HEK293 (cell line): ENCODE measurements at regions not wholly inside any gene's neighbourhood (a gene's known extent, or its start where the extent isn't known, plus 50 kb on each side); places are given as distances from the start of the nearest gene placed in this dataset.

Source experiments
- CTCF ChIA-PET: fragments of 350-600 bp; formaldehyde crosslinking; extraction: SDS; loops from one replicate; lab custom pipeline; 2021; ENCODE audit warnings: antibody characterized with exemption; lab: Yijun Ruan, JAX
- POLR2A ChIA-PET: fragments of 300-600 bp; formaldehyde crosslinking; extraction: SDS; loops from one replicate; lab custom pipeline; 2020; ENCODE audit warnings: antibody characterized with exemption, inconsistent platforms; lab: Yijun Ruan, JAX
- H3K27ac ChIP-seq: fragments of 200-500 bp; sonication (Bioruptor generic); 2 replicates; pipeline ENCODE4 v1.5.1; 2014; ENCODE audit warnings: low read depth, low read length, control low read depth, inconsistent platforms; ENCODE audit errors: extremely low read depth
- H3K36me3 ChIP-seq, 2 experiments: fragments of 200-500 bp in 1 of 2; sonication (Bioruptor generic) in 1 of 2; 1 replicate in 1 of 2; 2 replicates in 1 of 2; pipeline ENCODE4 v1.5.1; 2014 to 2017; ENCODE audit warnings: inconsistent platforms in 2 of 2, low read length in 2 of 2; ENCODE audit not compliant: control insufficient read depth in 2 of 2, insufficient read depth in 1 of 2
- H3K4me1 ChIP-seq: fragments of 200-500 bp; sonication (Bioruptor generic); 2 replicates; pipeline ENCODE4 v1.5.1; 2014; ENCODE audit warnings: mild to moderate bottlenecking, low read length, inconsistent platforms; ENCODE audit not compliant: control insufficient read depth, insufficient read depth
- H3K4me3 ChIP-seq: 2 replicates; pipeline ENCODE4 v1.5.1; 2011; ENCODE audit warnings: low read depth, mild to moderate bottlenecking, control low read depth, low read length, moderate library complexity
- H3K9me3 ChIP-seq: fragments of 200-500 bp; sonication (Bioruptor generic); 2 replicates; pipeline ENCODE4 v1.5.1; 2014; ENCODE audit warnings: low read depth, low read length, inconsistent platforms; ENCODE audit not compliant: control insufficient read depth, insufficient read depth
- GLIS2 ChIP-seq: fragments of 450-650 bp; formaldehyde crosslinking; IDR thresholded peaks from 2 replicates; pipeline ENCODE4 v1.5.1; 2016; ENCODE audit warnings: missing biosample characterization, missing genetic modification characterization
- KLF9 ChIP-seq: fragments of 450-650 bp; formaldehyde crosslinking; IDR thresholded peaks from 2 replicates; pipeline ENCODE4 v1.5.1; 2016; ENCODE audit warnings: missing biosample characterization, missing genetic modification characterization, low read depth
- PATZ1 ChIP-seq: fragments of 450-650 bp; formaldehyde crosslinking; IDR thresholded peaks from 2 replicates; pipeline ENCODE4 v1.5.1; 2016; ENCODE audit warnings: missing biosample characterization, missing genetic modification characterization
- SP3 ChIP-seq: fragments of 450-650 bp; formaldehyde crosslinking; IDR thresholded peaks from 2 replicates; pipeline ENCODE4 v1.5.1; 2016; ENCODE audit warnings: missing biosample characterization, missing genetic modification characterization
- TCF7L2 ChIP-seq: IDR thresholded peaks from 2 replicates; pipeline ENCODE4 v1.6.1; 2011; ENCODE audit warnings: low read depth, mild to moderate bottlenecking, inconsistent platforms, low read length, moderate library complexity, borderline replicate concordance
- TSHZ1 ChIP-seq: fragments of 450-650 bp; formaldehyde crosslinking; IDR thresholded peaks from 2 replicates; pipeline ENCODE4 v1.5.1; 2016; ENCODE audit warnings: missing biosample characterization, missing genetic modification characterization, borderline replicate concordance
- ZBTB11 ChIP-seq: fragments of 450-650 bp; formaldehyde crosslinking; conservative IDR thresholded peaks from 2 replicates; pipeline ENCODE4 v1.5.1; 2016; ENCODE audit warnings: low read depth, missing biosample characterization, missing genetic modification characterization
- ZFP3 ChIP-seq: fragments of 450-650 bp; formaldehyde crosslinking; IDR thresholded peaks from 2 replicates; pipeline ENCODE4 v1.5.1; 2016; ENCODE audit warnings: low read depth, missing biosample characterization, missing genetic modification characterization
- ZFP41 ChIP-seq: fragments of 450-650 bp; formaldehyde crosslinking; IDR thresholded peaks from 2 replicates; pipeline ENCODE4 v1.5.1; 2016; ENCODE audit warnings: missing biosample characterization, missing genetic modification characterization, borderline replicate concordance
- ZNF121 ChIP-seq: fragments of 450-650 bp; formaldehyde crosslinking; IDR thresholded peaks from 2 replicates; pipeline ENCODE4 v1.5.1; 2016; ENCODE audit warnings: missing biosample characterization, missing genetic modification characterization
- ZNF175 ChIP-seq: fragments of 450-650 bp; formaldehyde crosslinking; IDR thresholded peaks from 2 replicates; pipeline ENCODE4 v1.5.1; 2016; ENCODE audit warnings: missing biosample characterization, missing genetic modification characterization
- ZNF274 ChIP-seq, 2 experiments: fragments of 200-500 bp in 1 of 2; fragments of 450-650 bp in 1 of 2; sonication (Bioruptor generic) in 1 of 2; formaldehyde crosslinking in 1 of 2; IDR thresholded peaks; 2 replicates each; pipeline versions ENCODE4 v1.5.1 to v1.6.1; 2014 to 2016; ENCODE audit warnings: borderline replicate concordance in 1 of 2, inconsistent platforms in 1 of 2, low read length in 1 of 2, missing biosample characterization in 1 of 2, missing genetic modification characterization in 1 of 2
- ZNF37A ChIP-seq: fragments of 450-650 bp; IDR thresholded peaks from 2 replicates; pipeline ENCODE4 v1.5.1; 2018; ENCODE audit warnings: missing biosample characterization, missing genetic modification characterization
- ZNF433 ChIP-seq: fragments of 450-650 bp; formaldehyde crosslinking; IDR thresholded peaks from 2 replicates; pipeline ENCODE4 v1.5.1; 2016; ENCODE audit warnings: missing biosample characterization, missing genetic modification characterization, low read depth
- ZNF529 ChIP-seq: fragments of 450-650 bp; formaldehyde crosslinking; IDR thresholded peaks from 2 replicates; pipeline ENCODE4 v1.5.1; 2017; ENCODE audit warnings: missing genetic modification characterization, missing biosample characterization; ENCODE audit not compliant: insufficient replicate concordance
- ZNF549 ChIP-seq: fragments of 450-650 bp; IDR thresholded peaks from 2 replicates; pipeline ENCODE4 v1.5.1; 2018; ENCODE audit warnings: missing biosample characterization, missing genetic modification characterization, mild to moderate bottlenecking, inconsistent platforms, moderate library complexity
- ZNF624 ChIP-seq: fragments of 450-650 bp; formaldehyde crosslinking; IDR thresholded peaks from 2 replicates; pipeline ENCODE4 v1.5.1; 2017; ENCODE audit warnings: missing biosample characterization, missing genetic modification characterization
- ZNF654 ChIP-seq: fragments of 450-650 bp; formaldehyde crosslinking; IDR thresholded peaks from 2 replicates; pipeline ENCODE4 v1.5.1; 2016; ENCODE audit warnings: low read depth, missing biosample characterization, missing genetic modification characterization
- ZNF707 ChIP-seq: fragments of 450-650 bp; formaldehyde crosslinking; IDR thresholded peaks from 2 replicates; pipeline ENCODE4 v1.5.1; 2016; ENCODE audit warnings: missing biosample characterization, missing genetic modification characterization
- ZNF843 ChIP-seq: fragments of 450-650 bp; formaldehyde crosslinking; IDR thresholded peaks from 2 replicates; pipeline ENCODE4 v1.5.1; 2016; ENCODE audit warnings: missing biosample characterization, missing genetic modification characterization
- ZSCAN30 ChIP-seq: fragments of 450-650 bp; IDR thresholded peaks from 2 replicates; pipeline ENCODE4 v1.5.1; 2018; ENCODE audit warnings: missing biosample characterization, mild to moderate bottlenecking, missing genetic modification characterization, moderate library complexity
- TF ChIP-seq, protein P1 (sequence below): fragments of 450-650 bp; formaldehyde crosslinking; IDR thresholded peaks from 2 replicates; pipeline ENCODE4 v1.5.1; 2016; ENCODE audit warnings: missing biosample characterization, missing genetic modification characterization

- Histone ChIP-seq H3K9me3 (no peaks in the 10 kb centered on the region), H3K27ac (no peak overlapping the region), H3K4me1 (no peaks in the 10 kb centered on the region), H3K36me3 (no peaks in the 10 kb centered on the region), H3K4me3 (no peak overlapping the region)
- no peak for TF ChIP-seq ZNF433 (tag by site-specific recombination)
- no peak for TF ChIP-seq SP3 (tag by site-specific recombination)
- no peak for TF ChIP-seq ZNF843
- TF ChIP-seq TCF7L2 = no peak
- TF ChIP-seq ZFP3 (tag by site-specific recombination) = no peak
- no peak for TF ChIP-seq ZFP41 (tag by site-specific recombination)
- no peak for TF ChIP-seq GLIS2
- TF ChIP-seq ZNF654 = no peak
- TF ChIP-seq ZNF624 (tag by site-specific recombination) = no peak
- no peak for TF ChIP-seq ZNF707 (tag by site-specific recombination)
- TF ChIP-seq ZBTB11 = no peak
- no peak for TF ChIP-seq KLF9 (tag by site-specific recombination)
- TF ChIP-seq ZNF529 (tag by site-specific recombination) = no peak
- no peak for TF ChIP-seq ZNF274 (IDR thresholded peaks at IDR 0.05; ENCODE audit: low read length)
- TF ChIP-seq ZNF274 (tag by site-specific recombination; IDR thresholded peaks at IDR 0.05; ENCODE audit: borderline replicate concordance) = no peak
- TF ChIP-seq, protein P1, sequence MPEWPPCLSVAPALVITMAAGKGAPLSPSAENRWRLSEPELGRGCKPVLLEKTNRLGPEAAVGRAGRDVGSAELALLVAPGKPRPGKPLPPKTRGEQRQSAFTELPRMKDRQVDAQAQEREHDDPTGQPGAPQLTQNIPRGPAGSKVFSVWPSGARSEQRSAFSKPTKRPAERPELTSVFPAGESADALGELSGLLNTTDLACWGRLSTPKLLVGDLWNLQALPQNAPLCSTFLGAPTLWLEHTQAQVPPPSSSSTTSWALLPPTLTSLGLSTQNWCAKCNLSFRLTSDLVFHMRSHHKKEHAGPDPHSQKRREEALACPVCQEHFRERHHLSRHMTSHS = no peak
- no peak for TF ChIP-seq ZNF549 (tag by site-specific recombination)
- TF ChIP-seq ZSCAN30 (tag by site-specific recombination) = no peak
- TF ChIP-seq ZNF175 = no peak
- no peak for TF ChIP-seq ZNF121 (tag by site-specific recombination)
- CTCF ChIA-PET = no interaction called here
- POLR2A ChIA-PET = no interaction called here
Measured at GRCh38 chr20:55213653-55214052, 738.3 kb downstream of the DOK5 start.

DNA sequence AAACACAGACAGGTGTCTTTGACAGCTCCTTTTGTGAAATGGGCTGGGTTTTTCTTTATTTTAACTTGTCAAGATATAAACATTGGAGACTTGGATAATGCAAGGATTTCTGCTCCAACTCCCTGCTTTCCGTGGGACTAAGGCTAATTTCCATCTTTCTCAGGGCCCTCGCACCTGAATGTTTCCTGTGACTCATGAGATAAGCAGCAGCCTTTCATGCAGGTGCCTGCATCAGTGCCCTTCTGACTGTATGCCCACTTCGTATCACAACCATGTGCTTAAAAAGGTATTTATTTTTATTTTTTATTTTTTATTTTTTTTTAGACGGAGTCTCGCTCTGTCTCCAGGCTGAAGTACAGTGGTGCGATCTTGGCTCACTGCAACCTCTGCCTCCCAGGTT, 736.1 kb downstream of the DOK5 start:
- POLR2A ChIA-PET = no interaction called here
- H3K27ac ChIP-seq = no peak overlapping the region
- no peaks in the 10 kb centered on the region for H3K9me3 ChIP-seq
- no peak overlapping the region for H3K4me3 ChIP-seq
- no peak for TF ChIP-seq ZNF37A (tag by site-specific recombination)
- no peak for TF ChIP-seq TSHZ1 (tag by site-specific recombination)
- no peak for TF ChIP-seq PATZ1 (tag by site-specific recombination)
- TF ChIP-seq, all 188 proteins: peak for 0
- H3K4me1 ChIP-seq = no peaks in the 10 kb centered on the region
- CTCF ChIA-PET = no interaction called here
- no peaks in the 10 kb centered on the region for H3K36me3 ChIP-seq
